ENCODE measurements at regions not wholly inside any gene's neighbourhood (a gene's known extent, or its start where the extent isn't known, plus 50 kb on each side); places are given as distances from the start of the nearest gene placed in this dataset.

GRCh38 chr16:6708576-6709215, 623.9 kb upstream of the RBFOX1 start:
- no peaks in the 10 kb centered on the region for H3K9me3 ChIP-seq (ENCODE audit: low read length)
- intact Hi-C loops (cut with micrococcal nuclease; ENCODE audit: unreplicated experiment): no loop called here
- H3K4me1 ChIP-seq (ENCODE audit: insufficient read depth, low read length, poor library complexity, severe bottlenecking): no peaks in the 10 kb centered on the region
- CTCF ChIA-PET (ENCODE audit: unreplicated experiment): no interaction called here
- H2AFZ ChIP-seq (ENCODE audit: low read length): no peak overlapping the region
- POLR2A ChIA-PET: interaction anchor here (0.6 kb wide), 1 partner anchor 13 kb away, joined by 3 read pairs; no protein-coding TSS in a partner anchor
- H3K4me2 ChIP-seq (ENCODE audit: low read length): no peak overlapping the region
- no peak overlapping the region for H3K4me3 ChIP-seq (ENCODE audit: low read depth, low read length, poor library complexity, severe bottlenecking)
- DNase-seq (ENCODE audit: low spot score): no peak
- no peaks in the 10 kb centered on the region for H3K79me2 ChIP-seq (ENCODE audit: insufficient read depth, low read depth, low read length)
- H4K20me1 ChIP-seq (ENCODE audit: insufficient read depth, low read length): no peaks in the 10 kb centered on the region
- TF ChIP-seq CTCF (conservative IDR thresholded peaks at IDR 0.05; ENCODE audit: low read length) (no peak), EZH2phosphoT487 (IDR thresholded peaks at IDR 0.05; ENCODE audit: borderline replicate concordance, low read depth, low read length) (no peak)
- H3K27ac ChIP-seq (ENCODE audit: low read depth, low read length, poor library complexity, severe bottlenecking): no peak overlapping the region
- no peaks in the 10 kb centered on the region for H3K9me2 ChIP-seq (ENCODE audit: insufficient read depth, low read length)
- no TSS peak for BruUV-seq (replicated peaks)
- no peaks in the 10 kb centered on the region for H3K36me3 ChIP-seq (ENCODE audit: insufficient read depth, low read length)

- H3K9me3 ChIP-seq (ENCODE audit: low read length): no peaks in the 10 kb centered on the region
- H3K27ac ChIP-seq (ENCODE audit: low read depth, low read length, poor library complexity, severe bottlenecking): no peak overlapping the region
- H3K79me2 ChIP-seq (ENCODE audit: insufficient read depth, low read depth, low read length): no peaks in the 10 kb centered on the region
- no peaks in the 10 kb centered on the region for H3K36me3 ChIP-seq (ENCODE audit: insufficient read depth, low read length)
- no peaks in the 10 kb centered on the region for H3K4me1 ChIP-seq (ENCODE audit: insufficient read depth, low read length, poor library complexity, severe bottlenecking)
- TF ChIP-seq EZH2phosphoT487 (IDR thresholded peaks at IDR 0.05; ENCODE audit: borderline replicate concordance, low read depth, low read length) (no peak), CTCF (conservative IDR thresholded peaks at IDR 0.05; ENCODE audit: low read length) (no peak)
- no peaks in the 10 kb centered on the region for H3K9me2 ChIP-seq (ENCODE audit: insufficient read depth, low read length)
- DNase-seq (ENCODE audit: low spot score): no peak
- intact Hi-C loops (cut with micrococcal nuclease; ENCODE audit: unreplicated experiment): no loop called here
- no peaks in the 10 kb centered on the region for H4K20me1 ChIP-seq (ENCODE audit: insufficient read depth, low read length)
- H3K4me3 ChIP-seq (ENCODE audit: low read depth, low read length, poor library complexity, severe bottlenecking): no peak overlapping the region
- H3K4me2 ChIP-seq (ENCODE audit: low read length): no peak overlapping the region
- no peak overlapping the region for H2AFZ ChIP-seq (ENCODE audit: low read length)
- BruUV-seq (replicated peaks): no TSS peak
- ChIA-PET POLR2A (no interaction called here), CTCF (ENCODE audit: unreplicated experiment) (no interaction called here)
Observed at GRCh38 chr16:6704306-6704930, 628.2 kb upstream of the RBFOX1 start.

GRCh38 chr16:6701096-6701495, 631.5 kb upstream of the RBFOX1 start:
- Histone ChIP-seq H3K4me2 (ENCODE audit: low read length) (no peak overlapping the region), H3K4me3 (ENCODE audit: low read depth, low read length, poor library complexity, severe bottlenecking) (no peak overlapping the region), H4K20me1 (ENCODE audit: insufficient read depth, low read length) (no peaks in the 10 kb centered on the region), H3K27ac (ENCODE audit: low read depth, low read length, poor library complexity, severe bottlenecking) (no peak overlapping the region), H3K9me3 (ENCODE audit: low read length) (no peaks in the 10 kb centered on the region), H3K79me2 (ENCODE audit: insufficient read depth, low read depth, low read length) (no peaks in the 10 kb centered on the region), H3K36me3 (ENCODE audit: insufficient read depth, low read length) (no peaks in the 10 kb centered on the region), H3K4me1 (ENCODE audit: insufficient read depth, low read length, poor library complexity, severe bottlenecking) (no peaks in the 10 kb centered on the region), H3K9me2 (ENCODE audit: insufficient read depth, low read length) (no peaks in the 10 kb centered on the region), H2AFZ (ENCODE audit: low read length) (no peak overlapping the region)
- no peak for DNase-seq (ENCODE audit: low spot score)
- BruUV-seq (replicated peaks): no TSS peak
- intact Hi-C loops (cut with micrococcal nuclease; ENCODE audit: unreplicated experiment): no loop called here
- TF ChIP-seq CTCF (conservative IDR thresholded peaks at IDR 0.05; ENCODE audit: low read length) (no peak), EZH2phosphoT487 (IDR thresholded peaks at IDR 0.05; ENCODE audit: borderline replicate concordance, low read depth, low read length) (no peak)
- ChIA-PET POLR2A (no interaction called here), CTCF (ENCODE audit: unreplicated experiment) (no interaction called here)
